ENCODE measurements at regions not wholly inside any gene's neighbourhood (a gene's known extent, or its start where the extent isn't known, plus 50 kb on each side); places are given as distances from the start of the nearest gene placed in this dataset.
"Not testable (repeated sequence)": the region's sequence is repeated elsewhere in the genome, so short reads cannot be mapped to it uniquely, and the experiment has no call there.

- TF ChIP-seq, protein P1, sequence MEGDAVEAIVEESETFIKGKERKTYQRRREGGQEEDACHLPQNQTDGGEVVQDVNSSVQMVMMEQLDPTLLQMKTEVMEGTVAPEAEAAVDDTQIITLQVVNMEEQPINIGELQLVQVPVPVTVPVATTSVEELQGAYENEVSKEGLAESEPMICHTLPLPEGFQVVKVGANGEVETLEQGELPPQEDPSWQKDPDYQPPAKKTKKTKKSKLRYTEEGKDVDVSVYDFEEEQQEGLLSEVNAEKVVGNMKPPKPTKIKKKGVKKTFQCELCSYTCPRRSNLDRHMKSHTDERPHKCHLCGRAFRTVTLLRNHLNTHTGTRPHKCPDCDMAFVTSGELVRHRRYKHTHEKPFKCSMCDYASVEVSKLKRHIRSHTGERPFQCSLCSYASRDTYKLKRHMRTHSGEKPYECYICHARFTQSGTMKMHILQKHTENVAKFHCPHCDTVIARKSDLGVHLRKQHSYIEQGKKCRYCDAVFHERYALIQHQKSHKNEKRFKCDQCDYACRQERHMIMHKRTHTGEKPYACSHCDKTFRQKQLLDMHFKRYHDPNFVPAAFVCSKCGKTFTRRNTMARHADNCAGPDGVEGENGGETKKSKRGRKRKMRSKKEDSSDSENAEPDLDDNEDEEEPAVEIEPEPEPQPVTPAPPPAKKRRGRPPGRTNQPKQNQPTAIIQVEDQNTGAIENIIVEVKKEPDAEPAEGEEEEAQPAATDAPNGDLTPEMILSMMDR (IDR thresholded peaks at IDR 0.05): not testable (repeated sequence)
- not testable (repeated sequence) for TF ChIP-seq POLR2A (IDR thresholded peaks at IDR 0.05)
Observed at GRCh38 chr7:33797512-33797911, 107.8 kb upstream of the BMPER start.

Measured in heart left ventricle (tissue), 13 donors.